H1 (cell line): ENCODE measurements at regions not wholly inside any gene's neighbourhood (a gene's known extent, or its start where the extent isn't known, plus 50 kb on each side); places are given as distances from the start of the nearest gene placed in this dataset.

Source experiments
- CEBPB ChIP-seq: IDR thresholded peaks from 2 replicates; pipeline ENCODE4 v1.6.1; 2012; ENCODE audit warnings: low read depth, low read length
- CREB1 ChIP-seq: IDR thresholded peaks from 2 replicates; pipeline ENCODE4 v1.6.1; 2012; ENCODE audit warnings: inconsistent platforms
- EGR1 ChIP-seq: IDR thresholded peaks from 2 replicates; pipeline ENCODE4 v1.6.1; 2011; ENCODE audit warnings: low read depth, low read length, borderline replicate concordance
- HDAC6 ChIP-seq: IDR thresholded peaks from one replicate; pipeline ENCODE4 v1.7.1; 2012; ENCODE audit warnings: low read depth, mild to moderate bottlenecking, inconsistent platforms, low read length, moderate library complexity
- MAFK ChIP-seq: IDR thresholded peaks from 2 replicates; pipeline ENCODE4 v1.6.1; 2012; ENCODE audit warnings: low read depth, mild to moderate bottlenecking, improper control_type of control experiment, low read length
- PHF8 ChIP-seq: fragments of 200-600 bp; sonication (generic); conservative IDR thresholded peaks from 2 replicates; pipeline ENCODE4 v1.7.1; 2012; ENCODE audit warnings: low read depth, mild to moderate bottlenecking, inconsistent platforms, low read length, moderate library complexity
- TCF12 ChIP-seq: IDR thresholded peaks from 2 replicates; pipeline ENCODE4 v1.6.1; 2011; ENCODE audit warnings: low read depth, mild to moderate bottlenecking, low read length
- YY1 ChIP-seq: IDR thresholded peaks from 2 replicates; pipeline ENCODE4 v1.6.1; 2011; ENCODE audit warnings: low read depth, mild to moderate bottlenecking, low read length

DNA sequence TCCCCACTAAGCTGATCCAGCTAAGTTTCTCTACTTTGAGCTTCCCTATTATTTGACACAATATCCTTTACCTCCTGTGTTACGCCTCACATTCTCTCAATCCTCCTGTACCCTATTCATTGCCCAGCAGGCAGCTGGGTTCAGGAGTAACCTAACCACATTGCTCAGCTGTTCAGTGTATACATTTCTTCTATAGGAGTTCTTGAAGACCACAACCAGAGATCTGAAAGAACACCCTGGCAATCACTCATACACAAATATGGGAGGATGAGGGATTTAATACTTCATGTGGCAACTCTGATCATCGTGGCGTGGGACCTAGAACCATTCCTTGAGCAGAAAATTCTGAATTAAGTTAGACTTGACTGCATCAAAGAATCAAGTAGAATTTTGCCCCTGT, 346.8 kb upstream of the ARPP21 start (continued):
- TF ChIP-seq TCF12, result no peak
- TF ChIP-seq MAFK, result no peak
- TF ChIP-seq YY1, result no peak
- no peak for TF ChIP-seq PHF8
- no peak for TF ChIP-seq CEBPB
- no peak for TF ChIP-seq EGR1
- no peak for TF ChIP-seq HDAC6
- TF ChIP-seq CREB1, result no peak
